Effector memory CD8-positive, alpha-beta T cell (primary cell): ENCODE measurements at regions not wholly inside any gene's neighbourhood (a gene's known extent, or its start where the extent isn't known, plus 50 kb on each side); places are given as distances from the start of the nearest gene placed in this dataset.
"Not testable (repeated sequence)": the region's sequence is repeated elsewhere in the genome, so short reads cannot be mapped to it uniquely, and the experiment has no call there.

Experiments
- ATAC-seq: fragments of 150-1000 bp; cut with Tn5 transposase; replicated peaks from 2 replicates; pipeline ENCODE4 v1.10.0; 2021; ENCODE audit warnings: mild to moderate bottlenecking, moderate library complexity
- DNase-seq, 3 experiments: peaks; one replicate each; pipeline ENCODE4 v3.0.0; 2021
- H3K27ac Mint-ChIP-seq, 2 donors: one replicate each; pipeline ENCODE4 v1.8.0; 2022; ENCODE audit warnings: mild to moderate bottlenecking in 2 of 2, mixed read lengths in 2 of 2, moderate library complexity in 2 of 2
- H3K27me3 Mint-ChIP-seq, 2 donors: one replicate each; pipeline ENCODE4 v1.8.0; 2022; ENCODE audit warnings: mixed read lengths in 2 of 2
- H3K36me3 Mint-ChIP-seq: one replicate; pipeline ENCODE4 v1.8.0; 2022; ENCODE audit warnings: mild to moderate bottlenecking, moderate library complexity, mixed read lengths; ENCODE audit not compliant: insufficient read depth
- H3K4me1 Mint-ChIP-seq, 2 donors: one replicate each; pipeline ENCODE4 v1.8.0; 2022; ENCODE audit warnings: low read depth in 2 of 2, mixed read lengths in 2 of 2
- H3K4me3 Mint-ChIP-seq, 2 donors: one replicate each; pipeline ENCODE4 v1.8.0; 2022; ENCODE audit warnings: mild to moderate bottlenecking in 2 of 2, mixed read lengths in 2 of 2, moderate library complexity in 2 of 2
- H3K9me3 Mint-ChIP-seq, 2 donors: one replicate each; pipeline ENCODE4 v1.8.0; 2022; ENCODE audit warnings: mixed read lengths in 2 of 2

- ATAC-seq (no peak), DNase-seq (no peak)
- no peak overlapping the region for H3K27ac Mint-ChIP-seq
- peaks cover 4 to 9% of the 10 kb centered on the region in 2 donors for H3K9me3 Mint-ChIP-seq
- no peak overlapping the region for H3K4me3 Mint-ChIP-seq
- H3K27me3 Mint-ChIP-seq: no peaks in the 10 kb centered on the region
- no peaks in the 10 kb centered on the region for H3K36me3 Mint-ChIP-seq
- no peaks in the 10 kb centered on the region for H3K4me1 Mint-ChIP-seq
Measured at GRCh38 chr16:48971571-48972077, 310.0 kb downstream of the CBLN1 start.

- ATAC-seq: no peak
- Mint-ChIP-seq H3K27ac (no peak overlapping the region), H3K27me3 (no peaks in the 10 kb centered on the region), H3K9me3 (peaks cover 4 to 9% of the 10 kb centered on the region in 2 donors), H3K4me3 (no peak overlapping the region), H3K4me1 (no peaks in the 10 kb centered on the region), H3K36me3 (no peaks in the 10 kb centered on the region)
- no peak for DNase-seq
Measured at GRCh38 chr16:48970216-48970615, 311.4 kb downstream of the CBLN1 start.

GRCh38 chr16:48969611-48970010 is 312.0 kb downstream of the CBLN1 start:
- no peaks in the 10 kb centered on the region for H3K4me1 Mint-ChIP-seq
- ATAC-seq: no peak
- no peak overlapping the region for H3K27ac Mint-ChIP-seq
- H3K4me3 Mint-ChIP-seq: no peak overlapping the region
- no peak for DNase-seq
- H3K36me3 Mint-ChIP-seq: no peaks in the 10 kb centered on the region
- H3K9me3 Mint-ChIP-seq: peaks cover 4 to 9% of the 10 kb centered on the region in 2 donors
- H3K27me3 Mint-ChIP-seq: no peaks in the 10 kb centered on the region

GRCh38 chr16:48965386-48965785 is 316.3 kb downstream of the CBLN1 start:
- Mint-ChIP-seq H3K4me3 (no peak overlapping the region), H3K27me3 (no peaks in the 10 kb centered on the region), H3K9me3 (peaks cover 8 to 9% of the 10 kb centered on the region in 2 donors), H3K27ac (no peak overlapping the region), H3K36me3 (no peaks in the 10 kb centered on the region), H3K4me1 (no peaks in the 10 kb centered on the region)
- DNase-seq (no peak), ATAC-seq (no peak)

- no peaks in the 10 kb centered on the region for H3K4me1 Mint-ChIP-seq
- no peak for DNase-seq
- no peaks in the 10 kb centered on the region for H3K27me3 Mint-ChIP-seq
- no peaks in the 10 kb centered on the region for H3K36me3 Mint-ChIP-seq
- no peak overlapping the region for H3K4me3 Mint-ChIP-seq
- H3K9me3 Mint-ChIP-seq: peaks cover 6 to 9% of the 10 kb centered on the region in 2 donors
- ATAC-seq: no peak
- H3K27ac Mint-ChIP-seq: no peak overlapping the region
Measured at GRCh38 chr16:48963901-48964615, 317.6 kb downstream of the CBLN1 start.

GRCh38 chr16:48963306-48963705 is 318.3 kb downstream of the CBLN1 start:
- no peak overlapping the region for H3K4me3 Mint-ChIP-seq
- DNase-seq (no peak), ATAC-seq (no peak)
- H3K27me3 Mint-ChIP-seq: no peaks in the 10 kb centered on the region
- no peaks in the 10 kb centered on the region for H3K4me1 Mint-ChIP-seq
- H3K9me3 Mint-ChIP-seq: peaks cover 6 to 9% of the 10 kb centered on the region in 2 donors
- no peaks in the 10 kb centered on the region for H3K36me3 Mint-ChIP-seq
- H3K27ac Mint-ChIP-seq: no peak overlapping the region

GRCh38 chr16:48961546-48961945 is 320.1 kb downstream of the CBLN1 start:
- ATAC-seq (no peak), DNase-seq (no peak)
- Mint-ChIP-seq H3K4me3 (no peak overlapping the region), H3K27ac (no peak overlapping the region), H3K9me3 (peaks cover 0 to 4% of the 10 kb centered on the region in 2 donors), H3K27me3 (no peaks in the 10 kb centered on the region), H3K36me3 (no peaks in the 10 kb centered on the region), H3K4me1 (no peaks in the 10 kb centered on the region)

GRCh38 chr16:48960830-48961229 is 320.8 kb downstream of the CBLN1 start:
- H3K4me1 Mint-ChIP-seq: no peaks in the 10 kb centered on the region
- no peak overlapping the region for H3K27ac Mint-ChIP-seq
- H3K4me3 Mint-ChIP-seq: no peak overlapping the region
- no peak for ATAC-seq
- H3K9me3 Mint-ChIP-seq: peaks cover 0 to 4% of the 10 kb centered on the region in 2 donors
- no peaks in the 10 kb centered on the region for H3K27me3 Mint-ChIP-seq
- H3K36me3 Mint-ChIP-seq: no peaks in the 10 kb centered on the region
- no peak for DNase-seq

- ATAC-seq (no peak), DNase-seq (no peak)
- Mint-ChIP-seq H3K27ac (no peak overlapping the region), H3K4me1 (no peaks in the 10 kb centered on the region), H3K27me3 (no peaks in the 10 kb centered on the region), H3K9me3 (peaks cover 0 to 4% of the 10 kb centered on the region in 2 donors), H3K36me3 (no peaks in the 10 kb centered on the region), H3K4me3 (no peak overlapping the region)
Measured at GRCh38 chr16:48959747-48960146, 321.9 kb downstream of the CBLN1 start.

GRCh38 chr16:48959204-48959603 is 322.4 kb downstream of the CBLN1 start:
- no peaks in the 10 kb centered on the region for H3K27me3 Mint-ChIP-seq
- H3K36me3 Mint-ChIP-seq: no peaks in the 10 kb centered on the region
- DNase-seq (no peak), ATAC-seq (no peak)
- H3K4me3 Mint-ChIP-seq: no peak overlapping the region
- H3K9me3 Mint-ChIP-seq: peaks cover 0 to 4% of the 10 kb centered on the region in 2 donors
- H3K4me1 Mint-ChIP-seq: no peaks in the 10 kb centered on the region
- H3K27ac Mint-ChIP-seq: no peak overlapping the region

GRCh38 chr16:48958681-48959080 is 323.0 kb downstream of the CBLN1 start:
- Mint-ChIP-seq H3K4me3 (no peak overlapping the region), H3K27ac (no peak overlapping the region), H3K9me3 (peaks cover 0 to 4% of the 10 kb centered on the region in 2 donors), H3K36me3 (no peaks in the 10 kb centered on the region), H3K27me3 (no peaks in the 10 kb centered on the region), H3K4me1 (no peaks in the 10 kb centered on the region)
- no peak for ATAC-seq
- DNase-seq: no peak

GRCh38 chr16:48956620-48957019 is 325.0 kb downstream of the CBLN1 start:
- no peak for ATAC-seq
- H3K4me1 Mint-ChIP-seq: no peaks in the 10 kb centered on the region
- no peak for DNase-seq
- no peaks in the 10 kb centered on the region for H3K36me3 Mint-ChIP-seq
- no peak overlapping the region for H3K27ac Mint-ChIP-seq
- H3K4me3 Mint-ChIP-seq: no peak overlapping the region
- H3K9me3 Mint-ChIP-seq: peaks cover 0 to 2% of the 10 kb centered on the region in 2 donors
- H3K27me3 Mint-ChIP-seq: no peaks in the 10 kb centered on the region

GRCh38 chr16:48955837-48956236 is 325.8 kb downstream of the CBLN1 start:
- ATAC-seq: no peak
- no peak overlapping the region for H3K27ac Mint-ChIP-seq
- H3K27me3 Mint-ChIP-seq: no peaks in the 10 kb centered on the region

GRCh38 chr16:48951621-48952125 is 330.0 kb downstream of the CBLN1 start:
- ATAC-seq, H3K27me3 Mint-ChIP-seq, H3K36me3 Mint-ChIP-seq, H3K27ac Mint-ChIP-seq, H3K4me3 Mint-ChIP-seq, H3K4me1 Mint-ChIP-seq, DNase-seq: not testable (repeated sequence)
- H3K9me3 Mint-ChIP-seq: peaks cover 11 to 17% of the 10 kb centered on the region in 2 donors

More at GRCh38 chr16:48955837-48956236, 325.8 kb downstream of the CBLN1 start:
- Mint-ChIP-seq H3K9me3 (no peaks in the 10 kb centered on the region), H3K36me3 (no peaks in the 10 kb centered on the region), H3K4me1 (no peaks in the 10 kb centered on the region), H3K4me3 (no peak overlapping the region)
- DNase-seq: no peak
